ENCODE measurements at regions not wholly inside any gene's neighbourhood (a gene's known extent, or its start where the extent isn't known, plus 50 kb on each side); places are given as distances from the start of the nearest gene placed in this dataset.
A peak's percentile ranks its signal among the peaks of the same experiment; 100 is the strongest.

GRCh38 chr7:31439165-31439564, 74.7 kb upstream of the ITPRID1 start:
- intact Hi-C loops (cut with DNase I): no loop called here
- Histone ChIP-seq H3K27ac (no peak overlapping the region), H3K27me3 (ENCODE audit: insufficient read depth in 3 of 3, low read length in 2 of 3) (peaks cover 0 to 4% (median 2%) of the 10 kb centered on the region in 3 donors), H3K4me3 (no peak overlapping the region), H3K9me3 (no peaks in the 10 kb centered on the region), H3K4me1 (no peaks in the 10 kb centered on the region), H3K36me3 (ENCODE audit: insufficient read depth in 1 of 2, low read depth in 1 of 2) (no peaks in the 10 kb centered on the region)
- ATAC-seq (no peak), DNase-seq (no peak)
- TF ChIP-seq, protein P1, sequence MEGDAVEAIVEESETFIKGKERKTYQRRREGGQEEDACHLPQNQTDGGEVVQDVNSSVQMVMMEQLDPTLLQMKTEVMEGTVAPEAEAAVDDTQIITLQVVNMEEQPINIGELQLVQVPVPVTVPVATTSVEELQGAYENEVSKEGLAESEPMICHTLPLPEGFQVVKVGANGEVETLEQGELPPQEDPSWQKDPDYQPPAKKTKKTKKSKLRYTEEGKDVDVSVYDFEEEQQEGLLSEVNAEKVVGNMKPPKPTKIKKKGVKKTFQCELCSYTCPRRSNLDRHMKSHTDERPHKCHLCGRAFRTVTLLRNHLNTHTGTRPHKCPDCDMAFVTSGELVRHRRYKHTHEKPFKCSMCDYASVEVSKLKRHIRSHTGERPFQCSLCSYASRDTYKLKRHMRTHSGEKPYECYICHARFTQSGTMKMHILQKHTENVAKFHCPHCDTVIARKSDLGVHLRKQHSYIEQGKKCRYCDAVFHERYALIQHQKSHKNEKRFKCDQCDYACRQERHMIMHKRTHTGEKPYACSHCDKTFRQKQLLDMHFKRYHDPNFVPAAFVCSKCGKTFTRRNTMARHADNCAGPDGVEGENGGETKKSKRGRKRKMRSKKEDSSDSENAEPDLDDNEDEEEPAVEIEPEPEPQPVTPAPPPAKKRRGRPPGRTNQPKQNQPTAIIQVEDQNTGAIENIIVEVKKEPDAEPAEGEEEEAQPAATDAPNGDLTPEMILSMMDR (IDR thresholded peaks at IDR 0.05): no peak
- 74 to 84% (median 81%) methylated on average over 3 of the region's 3 CpGs for WGBS, 3 donors

DNA sequence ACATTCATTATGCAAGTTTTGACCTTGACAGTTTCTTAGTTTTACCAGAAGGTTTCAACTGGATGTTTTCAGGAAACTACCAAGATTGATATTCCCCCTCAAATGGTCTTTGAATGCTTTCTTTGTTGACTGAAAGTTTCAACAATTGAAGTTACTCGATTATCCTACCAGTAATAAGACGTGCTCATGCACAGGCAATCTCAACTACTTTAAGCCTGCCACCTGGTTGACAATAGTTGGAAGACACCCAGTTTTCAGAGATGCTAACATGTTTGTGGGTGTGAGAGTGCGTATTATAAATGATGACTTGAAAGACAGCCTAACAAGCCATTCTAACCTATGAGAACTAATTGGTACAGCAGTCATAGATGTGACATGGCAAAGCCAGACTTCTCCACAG, 73.4 kb upstream of the ITPRID1 start:
- ATAC-seq: no peak
- 54 to 72% (median 55%) methylated on average over 3 of the region's 3 CpGs for WGBS, 3 donors
- H3K36me3 ChIP-seq (ENCODE audit: insufficient read depth in 1 of 2, low read depth in 1 of 2): no peaks in the 10 kb centered on the region
- TF ChIP-seq, protein P1 (IDR thresholded peaks at IDR 0.05): no peak
- H3K27ac ChIP-seq: no peak overlapping the region
- no peak for DNase-seq
- no peak overlapping the region for H3K4me3 ChIP-seq
- intact Hi-C loops (cut with DNase I): loop anchor here (5.0 to 10.0 kb wide), 2 partner anchors 192 to 294 kb away; no protein-coding TSS in a partner anchor
- H3K4me1 ChIP-seq: no peaks in the 10 kb centered on the region
- peaks cover 0 to 4% (median 0%) of the 10 kb centered on the region in 3 donors for H3K27me3 ChIP-seq (ENCODE audit: insufficient read depth in 3 of 3, low read length in 2 of 3)
- H3K9me3 ChIP-seq: no peaks in the 10 kb centered on the region

DNA sequence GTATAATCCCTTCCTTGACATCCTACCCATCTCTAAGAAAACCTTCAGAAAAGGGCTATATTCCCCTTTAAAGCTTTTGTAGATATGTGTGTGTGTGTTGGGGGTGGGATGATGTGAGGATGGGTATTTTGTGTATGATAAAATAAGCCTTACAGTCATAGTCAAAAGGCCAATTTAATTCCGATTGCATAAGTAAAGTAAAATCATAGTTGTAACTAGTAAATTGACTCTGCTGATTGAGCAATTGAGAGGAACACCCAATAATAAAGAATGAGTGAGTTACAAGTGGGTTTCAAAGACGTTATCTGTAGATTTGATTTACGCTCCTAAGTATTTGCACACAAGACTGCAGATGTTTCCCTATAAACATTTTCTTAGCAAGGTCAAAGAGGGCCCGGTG, 71.3 kb upstream of the ITPRID1 start:
- no peak for DNase-seq
- Histone ChIP-seq H3K36me3 (ENCODE audit: insufficient read depth in 1 of 2, low read depth in 1 of 2) (no peaks in the 10 kb centered on the region), H3K27ac (no peak overlapping the region), H3K4me1 (no peaks in the 10 kb centered on the region), H3K27me3 (ENCODE audit: insufficient read depth in 3 of 3, low read length in 2 of 3) (peaks cover 0 to 4% (median 0%) of the 10 kb centered on the region in 3 donors), H3K4me3 (no peak overlapping the region), H3K9me3 (no peaks in the 10 kb centered on the region)
- TF ChIP-seq, protein P1 (IDR thresholded peaks at IDR 0.05): no peak
- 70 to 75% (median 71%) methylated on average over 4 of the region's 4 CpGs for WGBS, 3 donors
- intact Hi-C loops (cut with DNase I): loop anchor here (2.0 to 10.0 kb wide), 3 partner anchors 190 to 292 kb away; no protein-coding TSS in a partner anchor
- ATAC-seq: no peak

DNA sequence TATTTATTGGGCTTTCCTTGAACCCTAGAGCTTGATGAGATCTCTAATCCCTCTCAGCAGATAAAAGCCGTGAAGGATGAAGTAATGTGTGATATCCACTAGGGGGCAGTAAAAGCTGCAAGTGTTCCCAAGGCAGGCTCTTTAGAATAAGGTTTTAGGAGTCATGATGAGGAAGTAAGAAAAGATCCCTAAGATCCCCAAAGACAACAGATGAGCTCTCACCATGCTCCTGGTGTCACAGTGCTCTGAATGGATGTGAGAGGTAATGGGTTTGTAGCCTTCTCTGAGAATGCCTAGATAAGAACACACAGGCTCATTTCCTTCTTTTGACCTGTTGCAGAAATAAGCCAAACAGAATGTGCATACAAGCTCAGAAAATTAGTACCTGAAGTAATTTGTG, 70.4 kb upstream of the ITPRID1 start:
- TF ChIP-seq, protein P1 (IDR thresholded peaks at IDR 0.05): peak; percentile 62
- DNase-seq (no peak), ATAC-seq (peak in 1 of 4 donors; percentile 61)
- 0 to 3% (median 0%) methylated on average over 1 of the region's 1 CpG for WGBS, 3 donors
- H3K36me3 ChIP-seq (ENCODE audit: insufficient read depth in 1 of 2, low read depth in 1 of 2): no peaks in the 10 kb centered on the region
- peaks cover 0 to 4% (median 0%) of the 10 kb centered on the region in 3 donors for H3K27me3 ChIP-seq (ENCODE audit: insufficient read depth in 3 of 3, low read length in 2 of 3)
- no peaks in the 10 kb centered on the region for H3K4me1 ChIP-seq
- intact Hi-C loops (cut with DNase I): loop anchor here (2.0 to 10.0 kb wide), 3 partner anchors 189 to 291 kb away; no protein-coding TSS in a partner anchor
- H3K9me3 ChIP-seq: no peaks in the 10 kb centered on the region
- H3K27ac ChIP-seq: no peak overlapping the region
- H3K4me3 ChIP-seq: no peak overlapping the region

- Histone ChIP-seq H3K9me3 (no peaks in the 10 kb centered on the region), H3K27me3 (ENCODE audit: insufficient read depth in 3 of 3, low read length in 2 of 3) (peaks cover 0 to 4% (median 0%) of the 10 kb centered on the region in 3 donors), H3K4me3 (no peak overlapping the region), H3K27ac (no peak overlapping the region), H3K4me1 (no peaks in the 10 kb centered on the region), H3K36me3 (ENCODE audit: insufficient read depth in 1 of 2, low read depth in 1 of 2) (no peaks in the 10 kb centered on the region)
- 47 to 72% (median 47%) methylated on average over 2 of the region's 2 CpGs for WGBS, 3 donors
- TF ChIP-seq, protein P1 (IDR thresholded peaks at IDR 0.05): no peak
- DNase-seq (no peak), ATAC-seq (no peak)
- intact Hi-C loops (cut with DNase I): loop anchor here (5.0 to 10.0 kb wide), 2 partner anchors 188 to 291 kb away; no protein-coding TSS in a partner anchor
These were observed 69.7 kb upstream of the ITPRID1 start for GRCh38 chr7:31444196-31444595.

All from psoas muscle (tissue), 7 donors.